Suprapubic skin (tissue), 4 donors: ENCODE measurements at regions not wholly inside any gene's neighbourhood (a gene's known extent, or its start where the extent isn't known, plus 50 kb on each side); places are given as distances from the start of the nearest gene placed in this dataset.

Source experiments
- EP300 ChIP-seq: sonication (generic); formaldehyde crosslinking; IDR thresholded peaks from one replicate; pipeline ENCODE4 v1.6.1; 2017; ENCODE audit warnings: antibody characterized with exemption
- POLR2A ChIP-seq, 2 donors: fragments of 450-650 bp; IDR thresholded peaks; one replicate each; pipeline ENCODE4 v1.6.1; 2017; ENCODE audit warnings: antibody characterized with exemption in 2 of 2, mild to moderate bottlenecking in 2 of 2, moderate library complexity in 2 of 2
- POLR2AphosphoS5 ChIP-seq, 3 donors: sonication (generic); formaldehyde crosslinking; IDR thresholded peaks; one replicate each; pipeline ENCODE4 v1.6.1; 2017; ENCODE audit warnings: antibody characterized with exemption in 3 of 3
- TF ChIP-seq, protein P1 (sequence below), 2 donors: fragments of 200-600 bp in 1 of 2; fragments of 450-650 bp in 1 of 2; sonication (generic) in 1 of 2; IDR thresholded peaks; one replicate each; pipeline ENCODE4 v1.5.1; 2016 to 2019; ENCODE audit warnings: antibody characterized with exemption in 2 of 2, mild to moderate bottlenecking in 1 of 2, moderate library complexity in 1 of 2

DNA sequence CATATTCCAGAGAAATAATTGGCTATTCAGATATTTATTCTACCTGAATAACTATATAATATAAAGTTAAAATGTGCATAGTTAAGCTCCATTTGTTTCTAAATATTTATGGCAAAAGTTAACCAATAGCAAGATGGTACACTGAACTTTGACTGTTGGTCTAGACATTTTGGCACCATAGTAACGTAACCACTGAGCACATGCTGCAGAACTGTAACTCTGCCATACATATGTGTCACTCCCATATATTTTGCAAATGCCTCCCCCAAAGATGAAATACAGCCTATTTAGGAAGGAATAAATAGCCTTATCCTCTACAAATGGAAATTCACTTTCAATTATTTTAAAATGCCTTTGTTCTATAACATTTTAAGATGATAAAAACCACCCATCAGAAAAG is 424.9 kb downstream of the CENPC start:
- TF ChIP-seq, protein P1, sequence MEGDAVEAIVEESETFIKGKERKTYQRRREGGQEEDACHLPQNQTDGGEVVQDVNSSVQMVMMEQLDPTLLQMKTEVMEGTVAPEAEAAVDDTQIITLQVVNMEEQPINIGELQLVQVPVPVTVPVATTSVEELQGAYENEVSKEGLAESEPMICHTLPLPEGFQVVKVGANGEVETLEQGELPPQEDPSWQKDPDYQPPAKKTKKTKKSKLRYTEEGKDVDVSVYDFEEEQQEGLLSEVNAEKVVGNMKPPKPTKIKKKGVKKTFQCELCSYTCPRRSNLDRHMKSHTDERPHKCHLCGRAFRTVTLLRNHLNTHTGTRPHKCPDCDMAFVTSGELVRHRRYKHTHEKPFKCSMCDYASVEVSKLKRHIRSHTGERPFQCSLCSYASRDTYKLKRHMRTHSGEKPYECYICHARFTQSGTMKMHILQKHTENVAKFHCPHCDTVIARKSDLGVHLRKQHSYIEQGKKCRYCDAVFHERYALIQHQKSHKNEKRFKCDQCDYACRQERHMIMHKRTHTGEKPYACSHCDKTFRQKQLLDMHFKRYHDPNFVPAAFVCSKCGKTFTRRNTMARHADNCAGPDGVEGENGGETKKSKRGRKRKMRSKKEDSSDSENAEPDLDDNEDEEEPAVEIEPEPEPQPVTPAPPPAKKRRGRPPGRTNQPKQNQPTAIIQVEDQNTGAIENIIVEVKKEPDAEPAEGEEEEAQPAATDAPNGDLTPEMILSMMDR (IDR thresholded peaks at IDR 0.05) = no peak
- TF ChIP-seq EP300 = no peak
- TF ChIP-seq POLR2A (IDR thresholded peaks at IDR 0.05) = no peak
- TF ChIP-seq POLR2AphosphoS5 (IDR thresholded peaks at IDR 0.05) = no peak
